ENCODE measurements at regions not wholly inside any gene's neighbourhood (a gene's known extent, or its start where the extent isn't known, plus 50 kb on each side); places are given as distances from the start of the nearest gene placed in this dataset.

DNA sequence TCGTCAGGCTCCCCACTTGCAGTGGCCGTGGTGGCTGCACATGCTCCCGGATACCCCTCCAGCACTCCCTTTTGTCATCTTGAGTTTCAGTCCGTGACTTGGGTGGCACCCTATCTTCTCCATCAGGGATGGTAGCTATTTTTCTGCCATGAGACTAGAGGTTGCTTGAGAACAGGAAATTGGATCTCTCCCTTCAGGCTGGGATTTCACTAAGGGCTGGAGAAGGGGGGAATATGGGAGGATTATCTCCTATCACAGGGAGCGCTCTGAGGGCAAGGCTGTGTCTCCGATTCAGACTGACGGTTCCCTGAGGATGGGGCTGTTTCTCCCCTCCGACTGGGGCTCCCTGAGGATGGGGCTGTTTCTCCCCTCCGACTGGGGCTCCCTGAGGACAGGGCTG, 123.1 kb downstream of the MRPL14 start:
- TF ChIP-seq POLR2A (IDR thresholded peaks at IDR 0.05), result no peak
- TF ChIP-seq, protein P1, sequence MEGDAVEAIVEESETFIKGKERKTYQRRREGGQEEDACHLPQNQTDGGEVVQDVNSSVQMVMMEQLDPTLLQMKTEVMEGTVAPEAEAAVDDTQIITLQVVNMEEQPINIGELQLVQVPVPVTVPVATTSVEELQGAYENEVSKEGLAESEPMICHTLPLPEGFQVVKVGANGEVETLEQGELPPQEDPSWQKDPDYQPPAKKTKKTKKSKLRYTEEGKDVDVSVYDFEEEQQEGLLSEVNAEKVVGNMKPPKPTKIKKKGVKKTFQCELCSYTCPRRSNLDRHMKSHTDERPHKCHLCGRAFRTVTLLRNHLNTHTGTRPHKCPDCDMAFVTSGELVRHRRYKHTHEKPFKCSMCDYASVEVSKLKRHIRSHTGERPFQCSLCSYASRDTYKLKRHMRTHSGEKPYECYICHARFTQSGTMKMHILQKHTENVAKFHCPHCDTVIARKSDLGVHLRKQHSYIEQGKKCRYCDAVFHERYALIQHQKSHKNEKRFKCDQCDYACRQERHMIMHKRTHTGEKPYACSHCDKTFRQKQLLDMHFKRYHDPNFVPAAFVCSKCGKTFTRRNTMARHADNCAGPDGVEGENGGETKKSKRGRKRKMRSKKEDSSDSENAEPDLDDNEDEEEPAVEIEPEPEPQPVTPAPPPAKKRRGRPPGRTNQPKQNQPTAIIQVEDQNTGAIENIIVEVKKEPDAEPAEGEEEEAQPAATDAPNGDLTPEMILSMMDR (IDR thresholded peaks at IDR 0.05), result no peak

Data from esophagus squamous epithelium (tissue), 4 donors.